ENCODE measurements at regions not wholly inside any gene's neighbourhood (a gene's known extent, or its start where the extent isn't known, plus 50 kb on each side); places are given as distances from the start of the nearest gene placed in this dataset.

DNA sequence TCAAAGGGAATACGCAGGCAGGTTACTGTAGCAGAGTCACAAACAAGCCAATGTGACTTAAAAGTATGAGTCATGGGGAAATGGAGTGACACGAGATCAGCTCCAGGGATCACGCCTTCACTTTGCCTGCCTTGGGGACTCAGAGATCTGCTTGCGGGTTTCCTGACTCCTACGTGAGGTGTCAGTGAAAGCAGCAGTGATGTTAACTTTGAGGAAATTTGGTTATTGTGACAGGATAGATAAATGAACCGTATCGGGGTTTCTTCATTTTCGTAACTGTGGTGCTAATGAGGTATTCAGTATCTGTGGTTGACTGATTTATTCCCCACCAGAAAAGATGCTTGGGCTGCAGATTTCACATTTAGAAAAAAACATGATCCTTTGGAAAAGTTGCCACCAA is 383.3 kb upstream of the ZFP42 start:
- ChIA-PET POLR2A (no interaction called here), CTCF (no interaction called here)
- TF ChIP-seq CTBP1 (IDR thresholded peaks at IDR 0.05; ENCODE audit: borderline replicate concordance) (no peak), SUZ12 (IDR thresholded peaks at IDR 0.05) (no peak), ELF4 (IDR thresholded peaks at IDR 0.05) (no peak), LEF1 (IDR thresholded peaks at IDR 0.05; ENCODE audit: borderline replicate concordance) (no peak), FOXA1 (IDR thresholded peaks at IDR 0.05) (no peak), L3MBTL2 (conservative IDR thresholded peaks at IDR 0.05) (no peak), BHLHE40 (IDR thresholded peaks at IDR 0.05; ENCODE audit: borderline replicate concordance) (no peak), ZNF384 (IDR thresholded peaks at IDR 0.05) (no peak), NFRKB (IDR thresholded peaks at IDR 0.05) (no peak)
- TF ChIP-seq, protein P1, sequence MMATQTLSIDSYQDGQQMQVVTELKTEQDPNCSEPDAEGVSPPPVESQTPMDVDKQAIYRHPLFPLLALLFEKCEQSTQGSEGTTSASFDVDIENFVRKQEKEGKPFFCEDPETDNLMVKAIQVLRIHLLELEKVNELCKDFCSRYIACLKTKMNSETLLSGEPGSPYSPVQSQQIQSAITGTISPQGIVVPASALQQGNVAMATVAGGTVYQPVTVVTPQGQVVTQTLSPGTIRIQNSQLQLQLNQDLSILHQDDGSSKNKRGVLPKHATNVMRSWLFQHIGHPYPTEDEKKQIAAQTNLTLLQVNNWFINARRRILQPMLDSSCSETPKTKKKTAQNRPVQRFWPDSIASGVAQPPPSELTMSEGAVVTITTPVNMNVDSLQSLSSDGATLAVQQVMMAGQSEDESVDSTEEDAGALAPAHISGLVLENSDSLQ (IDR thresholded peaks at IDR 0.05), result no peak
- DNase-seq (ENCODE audit: extremely low spot score), result no peak

DNA sequence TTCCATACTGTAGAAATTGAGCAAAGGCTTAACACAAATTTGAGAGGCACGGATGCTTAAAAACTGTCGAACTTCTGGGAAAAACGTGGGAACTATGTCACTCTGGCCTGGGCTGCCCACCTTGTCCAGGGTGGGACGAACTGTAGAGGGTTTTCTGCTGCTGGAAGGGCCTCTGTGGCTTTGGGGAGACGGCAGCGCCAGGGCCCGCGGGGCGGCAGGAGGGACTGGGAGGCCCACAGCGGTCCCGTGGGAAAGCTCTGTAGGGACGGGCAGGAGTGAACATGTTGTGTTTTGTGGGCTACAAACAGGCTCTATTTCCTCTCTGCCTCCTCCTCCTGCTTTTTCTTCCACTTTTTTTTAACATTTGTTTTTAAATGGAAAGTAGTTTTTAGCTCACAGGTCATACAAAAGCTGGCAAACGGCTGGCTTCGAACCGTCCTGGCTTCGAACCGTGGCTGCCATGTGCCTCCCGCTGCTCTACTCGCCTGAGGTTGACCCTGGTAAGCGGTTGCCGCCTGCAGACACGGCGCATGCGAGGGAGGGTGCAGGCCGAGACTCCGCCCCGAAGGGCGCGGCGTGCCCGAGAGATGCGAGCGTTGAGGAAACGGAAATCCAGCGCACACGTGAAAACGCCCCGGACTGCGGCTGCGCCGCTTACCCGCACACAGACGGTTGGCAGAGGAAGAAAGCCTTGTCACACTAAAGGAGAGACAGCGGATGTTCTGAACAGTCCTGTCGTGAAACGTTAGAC is 382.3 kb upstream of the ZFP42 start:
- TF ChIP-seq LEF1 (IDR thresholded peaks at IDR 0.05; ENCODE audit: borderline replicate concordance) (no peak), SUZ12 (IDR thresholded peaks at IDR 0.05) (no peak), L3MBTL2 (conservative IDR thresholded peaks at IDR 0.05) (no peak)
- ChIA-PET POLR2A (no interaction called here), CTCF (no interaction called here)
- no peak for DNase-seq (ENCODE audit: extremely low spot score)

DNA sequence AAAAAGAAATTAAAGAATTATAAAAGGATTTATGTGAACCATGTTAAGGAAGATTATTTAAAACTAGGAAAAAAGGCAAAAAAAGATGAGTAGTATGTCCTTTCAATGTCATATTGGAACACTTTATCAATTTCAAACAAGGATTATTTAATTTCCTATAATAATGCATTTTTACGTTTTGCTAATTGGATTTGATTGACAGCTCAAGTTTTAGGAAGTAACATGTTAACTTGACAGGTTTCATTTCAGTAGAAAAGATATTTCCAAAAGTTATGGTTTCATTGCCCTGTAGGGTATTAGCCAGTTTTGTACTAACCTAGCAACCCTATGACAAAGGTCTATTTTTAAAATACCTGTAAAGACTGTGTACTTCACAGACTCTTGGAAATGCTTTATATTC is 379.6 kb upstream of the ZFP42 start:
- POLR2A ChIA-PET, result no interaction called here
- CTCF ChIA-PET, result no interaction called here

DNA sequence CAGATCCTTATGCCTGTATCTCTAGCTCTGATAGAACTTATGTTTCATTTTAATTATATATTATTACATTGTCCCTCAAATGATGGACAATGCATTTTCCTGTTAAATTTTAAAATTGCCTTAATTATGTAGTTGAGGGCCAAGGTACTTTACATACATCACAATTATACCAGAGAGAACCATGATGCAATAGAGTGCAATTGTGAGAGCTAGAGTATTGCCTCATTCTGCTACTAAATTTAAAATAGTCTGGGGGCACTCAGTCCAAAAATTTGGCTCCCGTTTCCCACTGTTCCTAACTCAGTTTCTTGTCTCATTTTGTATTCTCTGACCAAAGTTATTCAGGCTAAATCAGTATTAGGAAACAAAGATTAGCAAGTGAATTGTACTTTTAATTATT is 378.5 kb upstream of the ZFP42 start:
- CTCF ChIA-PET, result interaction anchor here (0.5 to 1.0 kb wide), 2 partner anchors 11 to 329 kb away, joined by 3 read pairs; no protein-coding TSS in a partner anchor
- POLR2A ChIA-PET, result no interaction called here
- no peak for DNase-seq (ENCODE audit: extremely low spot score)
- TF ChIP-seq FOXA1 (IDR thresholded peaks at IDR 0.05) (no peak), ELF4 (IDR thresholded peaks at IDR 0.05) (no peak), ARNT (IDR thresholded peaks at IDR 0.05) (no peak), SUZ12 (IDR thresholded peaks at IDR 0.05) (no peak), NFRKB (IDR thresholded peaks at IDR 0.05) (no peak), FOXK2 (IDR thresholded peaks at IDR 0.05) (no peak), HDGF (IDR thresholded peaks at IDR 0.05; ENCODE audit: borderline replicate concordance) (no peak), TARDBP (IDR thresholded peaks at IDR 0.05) (no peak)
- TF ChIP-seq, protein P1 (IDR thresholded peaks at IDR 0.05), result no peak

More for the DNA sequence above, 379.6 kb upstream of the ZFP42 start:
- no peak for TF ChIP-seq BHLHE40 (IDR thresholded peaks at IDR 0.05; ENCODE audit: borderline replicate concordance)
- TF ChIP-seq FOXM1 (IDR thresholded peaks at IDR 0.05; ENCODE audit: borderline replicate concordance), result no peak
- TF ChIP-seq ARNT (IDR thresholded peaks at IDR 0.05), result no peak
- TF ChIP-seq, protein P1 (IDR thresholded peaks at IDR 0.05), result peak; percentile 64; the same call in 1 of the 2 replicates
- DNase-seq (ENCODE audit: extremely low spot score), result no peak

DNA sequence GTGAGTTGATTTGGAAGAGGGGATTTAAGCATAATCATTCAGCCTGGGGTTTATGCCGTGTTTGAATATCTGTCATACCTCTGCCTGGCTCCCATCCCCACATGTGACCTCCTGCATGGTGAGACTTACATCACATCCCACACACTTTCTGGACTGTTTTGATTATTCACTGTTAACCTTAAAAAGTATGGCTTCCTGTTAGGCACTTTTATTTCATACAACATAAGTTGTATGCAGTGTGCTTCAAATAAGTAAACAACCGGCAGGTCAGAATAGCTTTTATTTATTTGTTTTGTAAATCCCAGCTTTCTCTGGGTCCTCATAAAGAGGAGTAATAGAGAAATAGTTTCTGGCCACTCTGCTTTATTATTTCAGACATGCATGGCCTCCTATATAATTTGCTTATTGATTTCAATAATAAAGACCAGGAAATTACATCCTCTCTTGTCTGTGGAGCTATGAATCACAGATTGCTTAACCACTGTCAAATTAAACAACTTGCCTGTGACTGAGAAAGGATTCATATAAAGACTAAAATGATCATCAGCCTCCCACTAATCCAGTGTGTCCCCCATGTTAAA is 376.8 kb upstream of the ZFP42 start:
- no peak for DNase-seq (ENCODE audit: extremely low spot score)
- no peak for TF ChIP-seq SUZ12 (IDR thresholded peaks at IDR 0.05)
- TF ChIP-seq CTBP1 (IDR thresholded peaks at IDR 0.05; ENCODE audit: borderline replicate concordance), result no peak
- TF ChIP-seq SP1 (IDR thresholded peaks at IDR 0.05), result no peak
- ChIA-PET CTCF (interaction anchor here (1.1 kb wide), 1 partner anchor 12 kb away, joined by 3 read pairs; no protein-coding TSS in a partner anchor), POLR2A (no interaction called here)

DNA sequence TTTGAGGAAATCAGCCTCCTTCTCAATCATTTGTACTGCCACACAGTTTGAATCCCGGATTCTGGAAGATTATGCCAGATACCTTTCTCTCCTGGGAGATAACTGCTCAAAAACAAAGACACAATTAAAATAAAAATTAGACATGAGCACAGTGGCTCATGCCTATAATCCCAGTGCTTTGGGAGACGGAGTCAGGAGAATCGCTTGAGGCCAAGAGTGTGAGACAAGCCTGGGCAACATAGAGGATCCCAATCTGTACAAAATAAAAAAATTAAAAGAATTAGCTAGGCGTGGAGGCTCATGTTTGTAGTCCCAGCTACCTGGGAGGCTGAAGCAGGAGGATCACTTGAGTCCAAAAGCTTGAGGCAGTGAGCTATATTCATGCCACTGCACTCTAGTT is 376.3 kb upstream of the ZFP42 start:
- no peak for DNase-seq (ENCODE audit: extremely low spot score)
- POLR2A ChIA-PET, result no interaction called here
- TF ChIP-seq L3MBTL2 (conservative IDR thresholded peaks at IDR 0.05) (no peak), FOXA1 (IDR thresholded peaks at IDR 0.05) (no peak), NFRKB (IDR thresholded peaks at IDR 0.05) (no peak), ZNF384 (IDR thresholded peaks at IDR 0.05) (no peak), FOXK2 (IDR thresholded peaks at IDR 0.05) (no peak), CTBP1 (IDR thresholded peaks at IDR 0.05; ENCODE audit: borderline replicate concordance) (no peak), FOXM1 (IDR thresholded peaks at IDR 0.05; ENCODE audit: borderline replicate concordance) (no peak), SP1 (IDR thresholded peaks at IDR 0.05) (no peak), TARDBP (IDR thresholded peaks at IDR 0.05) (no peak), BHLHE40 (IDR thresholded peaks at IDR 0.05; ENCODE audit: borderline replicate concordance) (no peak), LEF1 (IDR thresholded peaks at IDR 0.05; ENCODE audit: borderline replicate concordance) (no peak), HDGF (IDR thresholded peaks at IDR 0.05; ENCODE audit: borderline replicate concordance) (no peak)
- CTCF ChIA-PET, result interaction anchor here (1.1 kb wide), 1 partner anchor 13 kb away, joined by 3 read pairs; no protein-coding TSS in a partner anchor
